GM19397 (cell line): ENCODE measurements at regions not wholly inside any gene's neighbourhood (a gene's known extent, or its start where the extent isn't known, plus 50 kb on each side); places are given as distances from the start of the nearest gene placed in this dataset.
"Not testable (repeated sequence)": the region's sequence is repeated elsewhere in the genome, so short reads cannot be mapped to it uniquely, and the experiment has no call there.

Experiments used
- ATAC-seq: cut with Tn5 transposase; IDR thresholded peaks from one replicate; pipeline ENCODE4 v1.9.1; 2021; ENCODE audit warnings: mild to moderate bottlenecking, moderate library complexity; ENCODE audit not compliant: unreplicated experiment

GRCh38 chr12:107514887-107515445 is 170.6 kb upstream of the PWP1 start:
- ATAC-seq, result no peak

- ATAC-seq, result no peak
These were observed 170.1 kb upstream of the PWP1 start for GRCh38 chr12:107515446-107515958.

- ATAC-seq, result not testable (repeated sequence)
These were observed 167.8 kb upstream of the PWP1 start for GRCh38 chr12:107517816-107518215.

GRCh38 chr12:107518868-107519267 is 166.7 kb upstream of the PWP1 start:
- no peak for ATAC-seq

- no peak for ATAC-seq
These were observed 165.4 kb upstream of the PWP1 start for GRCh38 chr12:107519906-107520859.

GRCh38 chr12:107521826-107522355 is 163.7 kb upstream of the PWP1 start:
- ATAC-seq, result no peak

GRCh38 chr12:107522692-107523477 is 162.7 kb upstream of the PWP1 start:
- no peak for ATAC-seq

- ATAC-seq, result no peak
These were observed 161.6 kb upstream of the PWP1 start for GRCh38 chr12:107523775-107524535.

- ATAC-seq, result no peak
These were observed 160.4 kb upstream of the PWP1 start for GRCh38 chr12:107525063-107525718.

GRCh38 chr12:107525719-107526554 is 159.7 kb upstream of the PWP1 start:
- ATAC-seq, result no peak

- no peak for ATAC-seq
These were observed 158.9 kb upstream of the PWP1 start for GRCh38 chr12:107526555-107527180.

GRCh38 chr12:107528731-107529365 is 156.8 kb upstream of the PWP1 start:
- ATAC-seq, result no peak

GRCh38 chr12:107529991-107530390 is 155.6 kb upstream of the PWP1 start:
- no peak for ATAC-seq

- no peak for ATAC-seq
These were observed 154.9 kb upstream of the PWP1 start for GRCh38 chr12:107530701-107531100.

GRCh38 chr12:107533218-107533617 is 152.4 kb upstream of the PWP1 start:
- ATAC-seq, result no peak

- ATAC-seq, result no peak
These were observed 149.0 kb upstream of the PWP1 start for GRCh38 chr12:107536613-107537012.

GRCh38 chr12:107537464-107538119 is 148.0 kb upstream of the PWP1 start:
- no peak for ATAC-seq
